ENCODE measurements at regions not wholly inside any gene's neighbourhood (a gene's known extent, or its start where the extent isn't known, plus 50 kb on each side); places are given as distances from the start of the nearest gene placed in this dataset.
A peak's percentile ranks its signal among the peaks of the same experiment; 100 is the strongest.

DNA sequence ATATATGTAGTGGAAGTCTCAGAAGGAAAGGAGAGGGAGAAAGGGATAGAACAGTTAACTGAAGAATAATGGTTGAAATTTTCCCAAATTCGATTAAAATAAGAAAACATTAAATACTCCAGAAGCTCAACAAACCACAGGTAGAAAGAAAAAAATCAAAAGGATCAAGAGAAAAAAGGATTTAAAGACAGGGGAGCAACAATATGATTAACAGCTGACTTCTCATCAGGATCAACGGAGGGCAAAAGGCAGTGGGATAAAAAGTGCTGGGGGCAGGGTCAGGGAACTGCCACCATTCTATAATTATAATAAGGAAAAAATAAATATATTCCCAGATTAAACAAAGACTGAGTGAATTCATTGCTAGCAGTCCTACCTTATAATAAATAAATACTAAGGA is 55.3 kb downstream of the CDKN2C start:
- DNase-seq (ENCODE audit: low spot score), result no peak

DNA sequence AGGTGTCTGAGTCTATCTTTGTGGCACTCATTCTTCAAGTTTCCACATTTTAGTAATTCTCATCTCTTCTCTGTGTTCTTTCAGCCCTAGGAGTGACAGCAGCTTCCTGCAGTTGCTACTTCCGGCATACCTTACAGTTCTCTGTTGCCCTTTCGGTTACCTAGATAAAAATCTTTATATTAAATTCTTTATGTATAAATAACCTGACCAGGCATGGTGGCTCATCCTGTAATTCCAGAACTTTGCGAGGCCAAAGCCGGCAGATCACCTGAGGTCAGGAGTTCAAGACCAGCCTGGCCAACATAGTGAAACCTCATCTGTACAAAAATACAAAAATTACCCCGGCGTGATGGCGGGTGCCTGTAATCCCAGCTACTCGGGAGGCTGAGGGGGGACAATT is 62.9 kb downstream of the CDKN2C start:
- DNase-seq (ENCODE audit: low spot score), result no peak

DNA sequence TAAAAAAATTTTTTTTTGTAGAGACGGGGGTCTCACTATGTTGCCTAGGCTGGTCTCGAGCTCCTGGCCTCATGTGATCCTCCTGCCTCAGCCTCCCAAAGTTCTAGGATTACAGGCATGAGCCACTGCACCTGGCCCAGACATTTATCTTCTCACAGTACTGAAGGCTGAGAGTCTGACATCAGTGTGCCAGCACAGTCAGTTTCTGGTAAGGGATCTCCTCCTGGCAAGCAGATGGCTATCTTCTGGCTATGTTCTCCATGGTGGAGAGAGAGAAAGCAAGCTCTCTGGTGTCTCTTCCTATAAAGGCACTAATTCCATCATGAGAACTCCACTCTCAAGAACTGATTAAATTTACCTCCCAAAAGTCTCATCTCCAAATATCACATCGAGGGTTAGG is 57.8 kb upstream of the C1orf185 start:
- no peak for DNase-seq (ENCODE audit: low spot score)

DNA sequence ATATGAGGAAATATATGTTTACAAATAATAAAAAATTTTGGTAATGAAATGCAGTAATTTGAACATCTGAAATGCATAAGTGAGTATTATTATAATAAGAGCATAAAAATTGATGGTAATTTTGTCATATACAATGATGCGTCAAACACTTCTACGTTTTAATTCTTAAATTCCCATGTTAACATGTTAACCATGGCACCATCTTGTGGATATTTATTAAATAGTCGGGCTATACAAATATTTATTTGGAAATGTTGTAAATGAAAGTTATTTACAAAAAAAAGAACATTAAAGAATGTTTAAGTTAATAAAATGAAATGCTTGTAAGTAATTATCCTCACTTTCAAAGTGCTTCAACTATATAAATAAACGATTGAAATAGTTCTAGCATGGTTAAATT is 57.2 kb upstream of the C1orf185 start:
- peak; percentile 29 for DNase-seq (ENCODE audit: low spot score)

- no peak for DNase-seq (ENCODE audit: low spot score)
Measured at GRCh38 chr1:51048021-51048420, 54.0 kb upstream of the C1orf185 start.

- no peak for DNase-seq (ENCODE audit: low spot score)
Measured at GRCh38 chr1:51048670-51049069, 53.4 kb upstream of the C1orf185 start.

All from SW480 (cell line).